HepG2 (cell line): ENCODE measurements at regions not wholly inside any gene's neighbourhood (a gene's known extent, or its start where the extent isn't known, plus 50 kb on each side); places are given as distances from the start of the nearest gene placed in this dataset.

ENCODE experiments used
- CBX2 ChIP-seq, 2 experiments: fragments of 200-600 bp in 1 of 2; sonication (generic); formaldehyde crosslinking in 1 of 2; IDR thresholded peaks; 2 replicates each; pipeline versions ENCODE4 v1.7.0 to v1.8.1; 2018 to 2022; ENCODE audit warnings: low read depth in 2 of 2, low read length in 1 of 2, mild to moderate bottlenecking in 1 of 2, missing genetic modification reagents in 1 of 2
- CCAR2 ChIP-seq: fragments of 200-400 bp; formaldehyde crosslinking; optimal IDR thresholded peaks from 2 replicates; pipeline ENCODE3; 2018; ENCODE audit warnings: low read depth, mild to moderate bottlenecking, low read length, moderate library complexity
- GTF3A ChIP-seq: sonication (generic); formaldehyde crosslinking; conservative IDR thresholded peaks from 2 replicates; pipeline ENCODE4 v1.4.0; 2020; ENCODE audit warnings: mild to moderate bottlenecking, missing genetic modification reagents
- JUN ChIP-seq: sonication (generic); formaldehyde crosslinking; IDR thresholded peaks from 2 replicates; pipeline ENCODE4 v1.4.0; 2020; ENCODE audit warnings: mild to moderate bottlenecking, missing genetic modification reagents
- MAFF ChIP-seq: IDR thresholded peaks from 2 replicates; pipeline ENCODE4 v1.6.1; 2011; ENCODE audit warnings: low read depth, low read length, improper control_type of control experiment
- TBX2 ChIP-seq: sonication (generic); formaldehyde crosslinking; IDR thresholded peaks from 2 replicates; pipeline ENCODE4 v1.5.0; 2020; ENCODE audit warnings: missing genetic modification reagents, mild to moderate bottlenecking, borderline replicate concordance
- TCF12 ChIP-seq, 2 experiments: fragments of 450-650 bp in 1 of 2; sonication (generic) in 1 of 2; formaldehyde crosslinking in 1 of 2; IDR thresholded peaks; 2 replicates each; pipeline versions ENCODE4 v1.6.1 to v1.8.0; 2017 to 2022; ENCODE audit warnings: antibody characterized with exemption in 1 of 2, mild to moderate bottlenecking in 1 of 2, missing genetic modification reagents in 1 of 2, moderate library complexity in 1 of 2
- TEAD2 ChIP-seq: sonication (generic); formaldehyde crosslinking; IDR thresholded peaks from 2 replicates; pipeline ENCODE4 v1.9.0; 2021; ENCODE audit warnings: missing genetic modification reagents
- ZBTB8A ChIP-seq: sonication (generic); formaldehyde crosslinking; IDR thresholded peaks from 2 replicates; pipeline ENCODE4 v1.4.0; 2020; ENCODE audit warnings: mild to moderate bottlenecking, low read depth, missing genetic modification reagents, borderline replicate concordance
- ZNF10 ChIP-seq: sonication (generic); formaldehyde crosslinking; IDR thresholded peaks from 2 replicates; pipeline ENCODE4 v1.4.0; 2020; ENCODE audit warnings: mild to moderate bottlenecking, low read depth, missing genetic modification reagents, borderline replicate concordance
- TF ChIP-seq, protein P1 (sequence below): conservative IDR thresholded peaks from 2 replicates; pipeline ENCODE4 v1.6.1; 2018; ENCODE audit warnings: missing genetic modification reagents
- TF ChIP-seq, protein P2 (sequence below), 2 experiments: fragments of 450-650 bp in 1 of 2; sonication (generic) in 1 of 2; formaldehyde crosslinking in 1 of 2; IDR thresholded peaks; 2 replicates each; pipeline versions ENCODE4 v1.6.1 to v1.8.0; 2016 to 2022; ENCODE audit warnings: antibody characterized with exemption in 1 of 2, mild to moderate bottlenecking in 1 of 2, missing genetic modification reagents in 1 of 2

- TF ChIP-seq JUN (no peak), CCAR2 (no peak), ZBTB8A (CRISPR knock-in tag) (no peak), TBX2 (CRISPR knock-in tag) (no peak), ZNF10 (CRISPR knock-in tag) (no peak), CBX2 (IDR thresholded peaks at IDR 0.05; ENCODE audit: low read depth, low read length) (no peak), CBX2 (CRISPR knock-in tag; IDR thresholded peaks at IDR 0.05; ENCODE audit: low read depth) (no peak), TEAD2 (no peak), GTF3A (CRISPR knock-in tag) (no peak), TCF12 (IDR thresholded peaks at IDR 0.05) (no peak), TCF12 (CRISPR knock-in tag; IDR thresholded peaks at IDR 0.05) (no peak), MAFF (no peak)
- TF ChIP-seq, protein P1, sequence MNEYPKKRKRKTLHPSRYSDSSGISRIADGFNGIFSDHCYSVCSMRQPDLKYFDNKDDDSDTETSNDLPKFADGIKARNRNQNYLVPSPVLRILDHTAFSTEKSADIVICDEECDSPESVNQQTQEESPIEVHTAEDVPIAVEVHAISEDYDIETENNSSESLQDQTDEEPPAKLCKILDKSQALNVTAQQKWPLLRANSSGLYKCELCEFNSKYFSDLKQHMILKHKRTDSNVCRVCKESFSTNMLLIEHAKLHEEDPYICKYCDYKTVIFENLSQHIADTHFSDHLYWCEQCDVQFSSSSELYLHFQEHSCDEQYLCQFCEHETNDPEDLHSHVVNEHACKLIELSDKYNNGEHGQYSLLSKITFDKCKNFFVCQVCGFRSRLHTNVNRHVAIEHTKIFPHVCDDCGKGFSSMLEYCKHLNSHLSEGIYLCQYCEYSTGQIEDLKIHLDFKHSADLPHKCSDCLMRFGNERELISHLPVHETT (CRISPR knock-in tag), result no peak
- TF ChIP-seq, protein P2, sequence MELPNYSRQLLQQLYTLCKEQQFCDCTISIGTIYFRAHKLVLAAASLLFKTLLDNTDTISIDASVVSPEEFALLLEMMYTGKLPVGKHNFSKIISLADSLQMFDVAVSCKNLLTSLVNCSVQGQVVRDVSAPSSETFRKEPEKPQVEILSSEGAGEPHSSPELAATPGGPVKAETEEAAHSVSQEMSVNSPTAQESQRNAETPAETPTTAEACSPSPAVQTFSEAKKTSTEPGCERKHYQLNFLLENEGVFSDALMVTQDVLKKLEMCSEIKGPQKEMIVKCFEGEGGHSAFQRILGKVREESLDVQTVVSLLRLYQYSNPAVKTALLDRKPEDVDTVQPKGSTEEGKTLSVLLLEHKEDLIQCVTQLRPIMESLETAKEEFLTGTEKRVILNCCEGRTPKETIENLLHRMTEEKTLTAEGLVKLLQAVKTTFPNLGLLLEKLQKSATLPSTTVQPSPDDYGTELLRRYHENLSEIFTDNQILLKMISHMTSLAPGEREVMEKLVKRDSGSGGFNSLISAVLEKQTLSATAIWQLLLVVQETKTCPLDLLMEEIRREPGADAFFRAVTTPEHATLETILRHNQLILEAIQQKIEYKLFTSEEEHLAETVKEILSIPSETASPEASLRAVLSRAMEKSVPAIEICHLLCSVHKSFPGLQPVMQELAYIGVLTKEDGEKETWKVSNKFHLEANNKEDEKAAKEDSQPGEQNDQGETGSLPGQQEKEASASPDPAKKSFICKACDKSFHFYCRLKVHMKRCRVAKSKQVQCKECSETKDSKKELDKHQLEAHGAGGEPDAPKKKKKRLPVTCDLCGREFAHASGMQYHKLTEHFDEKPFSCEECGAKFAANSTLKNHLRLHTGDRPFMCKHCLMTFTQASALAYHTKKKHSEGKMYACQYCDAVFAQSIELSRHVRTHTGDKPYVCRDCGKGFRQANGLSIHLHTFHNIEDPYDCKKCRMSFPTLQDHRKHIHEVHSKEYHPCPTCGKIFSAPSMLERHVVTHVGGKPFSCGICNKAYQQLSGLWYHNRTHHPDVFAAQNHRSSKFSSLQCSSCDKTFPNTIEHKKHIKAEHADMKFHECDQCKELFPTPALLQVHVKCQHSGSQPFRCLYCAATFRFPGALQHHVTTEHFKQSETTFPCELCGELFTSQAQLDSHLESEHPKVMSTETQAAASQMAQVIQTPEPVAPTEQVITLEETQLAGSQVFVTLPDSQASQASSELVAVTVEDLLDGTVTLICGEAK (IDR thresholded peaks at IDR 0.05), result no peak
- TF ChIP-seq, protein P2 (CRISPR knock-in tag; IDR thresholded peaks at IDR 0.05), result no peak
Measured at GRCh38 chr11:27231530-27231929, 131.5 kb downstream of the CCDC34 start.
